ENCODE measurements at regions not wholly inside any gene's neighbourhood (a gene's known extent, or its start where the extent isn't known, plus 50 kb on each side); places are given as distances from the start of the nearest gene placed in this dataset.

DNA sequence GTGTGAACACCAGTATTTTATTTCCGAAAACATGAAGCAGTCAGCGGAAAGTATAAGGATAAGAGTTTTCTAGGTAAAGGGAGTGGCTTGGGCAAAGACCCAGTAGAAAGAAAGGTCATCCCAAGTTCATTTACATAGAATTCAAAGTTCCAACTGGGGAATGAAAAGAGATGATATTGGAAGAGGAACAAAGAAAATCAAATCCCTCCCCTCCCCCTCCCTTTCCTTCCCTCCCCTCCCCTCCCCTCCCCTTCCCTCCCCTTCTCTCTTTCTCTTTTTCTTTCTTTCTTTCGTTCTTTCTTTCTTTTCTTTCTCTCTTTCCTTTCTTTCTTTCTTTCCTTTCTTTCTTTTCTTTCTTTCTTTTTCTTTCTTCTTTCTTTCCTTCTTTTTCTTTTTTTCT is 675.7 kb upstream of the NRXN1 start:
- ChIA-PET POLR2A (no interaction called here), CTCF (no interaction called here)
- no peaks in the 10 kb centered on the region for H3K4me1 ChIP-seq (ENCODE audit: control insufficient read depth in 1 of 2, extremely low read depth in 1 of 2, insufficient read depth in 2 of 2, low read length in 2 of 2)
- no peak for ATAC-seq (replicated peaks in 1 of 4)
- H3K4me3 Mint-ChIP-seq: no peak overlapping the region
- no peaks in the 10 kb centered on the region for H3K36me3 Mint-ChIP-seq
- H3K27ac ChIP-seq (ENCODE audit: low read length): no peak overlapping the region
- H3K27me3 ChIP-seq (replicated peaks in 1 of 2; ENCODE audit: control insufficient read depth in 2 of 2, extremely low read depth in 1 of 2, insufficient read depth in 2 of 2, low read length in 1 of 2): no peaks in the 10 kb centered on the region
- no peaks in the 10 kb centered on the region for H3K36me3 ChIP-seq (ENCODE audit: control insufficient read depth in 2 of 2, extremely low read depth in 1 of 2, insufficient read depth in 1 of 2, low read length in 1 of 2)
- 82% methylated on average over 3 of the region's 3 CpGs for WGBS (ENCODE audit: insufficient coverage)
- no peak overlapping the region for H3K27ac Mint-ChIP-seq
- no peak for DNase-seq
- H3K27me3 Mint-ChIP-seq: no peaks in the 10 kb centered on the region
- H3K4me1 Mint-ChIP-seq: no peaks in the 10 kb centered on the region
- H3K9me3 Mint-ChIP-seq: peaks cover 17 to 21% (median 19%) of the 10 kb centered on the region in 3 donors
- no peak overlapping the region for H3K4me3 ChIP-seq (ENCODE audit: control insufficient read depth in 1 of 2, extremely low read depth in 1 of 2, low read length in 1 of 2)
- no peaks in the 10 kb centered on the region for H3K9me3 ChIP-seq

- no peak overlapping the region for H3K27ac Mint-ChIP-seq
- H3K36me3 ChIP-seq (ENCODE audit: control insufficient read depth in 2 of 2, extremely low read depth in 1 of 2, insufficient read depth in 1 of 2, low read length in 1 of 2): no peaks in the 10 kb centered on the region
- H3K4me3 Mint-ChIP-seq: no peak overlapping the region
- H3K4me3 ChIP-seq (ENCODE audit: control insufficient read depth in 1 of 2, extremely low read depth in 1 of 2, low read length in 1 of 2): no peak overlapping the region
- H3K4me1 ChIP-seq (ENCODE audit: control insufficient read depth in 1 of 2, extremely low read depth in 1 of 2, insufficient read depth in 2 of 2, low read length in 2 of 2): no peaks in the 10 kb centered on the region
- ChIA-PET CTCF (no interaction called here), POLR2A (no interaction called here)
- no CpG with 5 or more reads among the region's 3 CpGs for WGBS (ENCODE audit: insufficient coverage)
- no peaks in the 10 kb centered on the region for H3K9me3 ChIP-seq
- H3K27me3 ChIP-seq (replicated peaks in 1 of 2; ENCODE audit: control insufficient read depth in 2 of 2, extremely low read depth in 1 of 2, insufficient read depth in 2 of 2, low read length in 1 of 2): no peaks in the 10 kb centered on the region
- no peaks in the 10 kb centered on the region for H3K36me3 Mint-ChIP-seq
- no peaks in the 10 kb centered on the region for H3K4me1 Mint-ChIP-seq
- no peak for DNase-seq
- no peak overlapping the region for H3K27ac ChIP-seq (ENCODE audit: low read length)
- ATAC-seq (replicated peaks in 1 of 4): no peak
- peaks cover 12 to 19% (median 17%) of the 10 kb centered on the region in 3 donors for H3K9me3 Mint-ChIP-seq
- H3K27me3 Mint-ChIP-seq: no peaks in the 10 kb centered on the region
Measured at GRCh38 chr2:51706220-51706619, 674.3 kb upstream of the NRXN1 start.

- H3K4me1 ChIP-seq (ENCODE audit: control insufficient read depth in 1 of 2, extremely low read depth in 1 of 2, insufficient read depth in 2 of 2, low read length in 2 of 2): no peaks in the 10 kb centered on the region
- Mint-ChIP-seq H3K36me3 (no peaks in the 10 kb centered on the region), H3K4me3 (no peak overlapping the region), H3K27ac (no peak overlapping the region), H3K27me3 (no peaks in the 10 kb centered on the region), H3K4me1 (no peaks in the 10 kb centered on the region), H3K9me3 (peaks cover 8 to 19% (median 17%) of the 10 kb centered on the region in 3 donors)
- H3K9me3 ChIP-seq: no peaks in the 10 kb centered on the region
- no peaks in the 10 kb centered on the region for H3K36me3 ChIP-seq (ENCODE audit: control insufficient read depth in 2 of 2, extremely low read depth in 1 of 2, insufficient read depth in 1 of 2, low read length in 1 of 2)
- POLR2A ChIA-PET: no interaction called here
- CTCF ChIA-PET: no interaction called here
- no peak overlapping the region for H3K27ac ChIP-seq (ENCODE audit: low read length)
- no peak overlapping the region for H3K4me3 ChIP-seq (ENCODE audit: control insufficient read depth in 1 of 2, extremely low read depth in 1 of 2, low read length in 1 of 2)
- DNase-seq (no peak), ATAC-seq (replicated peaks in 1 of 4) (no peak)
- WGBS (ENCODE audit: insufficient coverage): no CpG with 5 or more reads among the region's 1 CpG
- no peaks in the 10 kb centered on the region for H3K27me3 ChIP-seq (replicated peaks in 1 of 2; ENCODE audit: control insufficient read depth in 2 of 2, extremely low read depth in 1 of 2, insufficient read depth in 2 of 2, low read length in 1 of 2)
Measured at GRCh38 chr2:51705417-51705816, 673.5 kb upstream of the NRXN1 start.

- H3K4me1 ChIP-seq (ENCODE audit: control insufficient read depth in 1 of 2, extremely low read depth in 1 of 2, insufficient read depth in 2 of 2, low read length in 2 of 2): no peaks in the 10 kb centered on the region
- H3K9me3 ChIP-seq: no peaks in the 10 kb centered on the region
- no peaks in the 10 kb centered on the region for H3K36me3 ChIP-seq (ENCODE audit: control insufficient read depth in 2 of 2, extremely low read depth in 1 of 2, insufficient read depth in 1 of 2, low read length in 1 of 2)
- H3K27ac ChIP-seq (ENCODE audit: low read length): no peak overlapping the region
- ATAC-seq (replicated peaks in 1 of 4) (no peak), DNase-seq (no peak)
- Mint-ChIP-seq H3K9me3 (peaks cover 4 to 10% (median 6%) of the 10 kb centered on the region in 3 donors), H3K36me3 (no peaks in the 10 kb centered on the region), H3K4me1 (no peaks in the 10 kb centered on the region), H3K27me3 (no peaks in the 10 kb centered on the region), H3K4me3 (no peak overlapping the region), H3K27ac (no peak overlapping the region)
- ChIA-PET POLR2A (no interaction called here), CTCF (interaction anchor here in 1 of 2 donors (0.6 kb wide), 1 partner anchor 520 kb away, joined by 3 read pairs; no protein-coding TSS in a partner anchor)
- H3K27me3 ChIP-seq (replicated peaks in 1 of 2; ENCODE audit: control insufficient read depth in 2 of 2, extremely low read depth in 1 of 2, insufficient read depth in 2 of 2, low read length in 1 of 2): no peaks in the 10 kb centered on the region
- WGBS (ENCODE audit: insufficient coverage): no CpG with 5 or more reads among the region's 3 CpGs
- no peak overlapping the region for H3K4me3 ChIP-seq (ENCODE audit: control insufficient read depth in 1 of 2, extremely low read depth in 1 of 2, low read length in 1 of 2)
Measured at GRCh38 chr2:51698021-51698420, 666.1 kb upstream of the NRXN1 start.

DNA sequence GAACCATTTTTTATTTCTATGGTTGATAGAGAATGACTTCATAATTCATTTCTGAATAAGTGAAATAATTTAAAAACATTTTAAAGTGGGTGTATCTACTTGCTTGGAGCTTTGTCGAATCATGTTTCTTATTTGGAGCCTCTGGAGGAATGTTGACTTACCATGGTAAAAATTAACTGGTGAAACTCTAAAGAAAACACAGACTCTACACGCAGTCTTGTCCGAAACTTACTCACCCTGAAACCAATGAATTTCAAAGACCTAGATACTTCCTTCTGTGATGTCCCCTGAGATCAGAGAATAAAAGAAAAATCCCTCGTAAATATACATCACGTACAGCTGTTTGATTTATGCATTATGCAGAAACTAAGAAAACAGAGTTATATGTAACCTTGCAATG is 665.2 kb upstream of the NRXN1 start:
- no peak overlapping the region for H3K27ac ChIP-seq (ENCODE audit: low read length)
- no peaks in the 10 kb centered on the region for H3K9me3 ChIP-seq
- H3K4me3 Mint-ChIP-seq: no peak overlapping the region
- H3K4me1 Mint-ChIP-seq: no peaks in the 10 kb centered on the region
- POLR2A ChIA-PET: no interaction called here
- DNase-seq: no peak
- H3K36me3 Mint-ChIP-seq: no peaks in the 10 kb centered on the region
- H3K9me3 Mint-ChIP-seq: peaks cover 7 to 10% (median 7%) of the 10 kb centered on the region in 3 donors
- no peak overlapping the region for H3K4me3 ChIP-seq (ENCODE audit: control insufficient read depth in 1 of 2, extremely low read depth in 1 of 2, low read length in 1 of 2)
- H3K4me1 ChIP-seq (ENCODE audit: control insufficient read depth in 1 of 2, extremely low read depth in 1 of 2, insufficient read depth in 2 of 2, low read length in 2 of 2): no peaks in the 10 kb centered on the region
- CTCF ChIA-PET: no interaction called here
- H3K27me3 Mint-ChIP-seq: no peaks in the 10 kb centered on the region
- WGBS (ENCODE audit: insufficient coverage): no CpG with 5 or more reads among the region's 5 CpGs
- H3K27me3 ChIP-seq (replicated peaks in 1 of 2; ENCODE audit: control insufficient read depth in 2 of 2, extremely low read depth in 1 of 2, insufficient read depth in 2 of 2, low read length in 1 of 2): no peaks in the 10 kb centered on the region
- no peak overlapping the region for H3K27ac Mint-ChIP-seq
- H3K36me3 ChIP-seq (ENCODE audit: control insufficient read depth in 2 of 2, extremely low read depth in 1 of 2, insufficient read depth in 1 of 2, low read length in 1 of 2): no peaks in the 10 kb centered on the region
- ATAC-seq (replicated peaks in 1 of 4): no peak

DNA sequence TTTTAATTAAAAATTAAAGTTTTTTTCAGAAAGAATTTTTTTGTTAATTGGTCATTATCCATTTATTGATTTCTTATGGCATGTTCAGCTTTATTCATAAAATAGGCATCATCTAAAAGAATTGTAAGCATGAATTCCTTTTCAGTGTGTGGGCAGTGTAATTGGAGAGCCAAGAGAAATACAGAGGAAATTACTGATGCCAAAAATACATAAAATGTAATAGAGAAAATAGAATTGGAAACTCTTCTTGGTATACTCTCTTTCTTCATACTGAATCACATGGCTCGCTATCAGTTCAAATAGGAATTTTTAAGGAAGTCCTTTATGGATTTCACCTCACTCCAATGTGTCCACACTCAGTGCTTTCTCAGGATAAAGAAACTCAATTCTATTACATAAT is 663.6 kb upstream of the NRXN1 start:
- no peak overlapping the region for H3K27ac Mint-ChIP-seq
- no CpG with 5 or more reads among the region's 1 CpG for WGBS (ENCODE audit: insufficient coverage)
- no peaks in the 10 kb centered on the region for H3K27me3 Mint-ChIP-seq
- ChIA-PET POLR2A (no interaction called here), CTCF (no interaction called here)
- ATAC-seq (replicated peaks in 1 of 4): no peak
- H3K4me3 ChIP-seq (ENCODE audit: control insufficient read depth in 1 of 2, extremely low read depth in 1 of 2, low read length in 1 of 2): no peak overlapping the region
- no peak overlapping the region for H3K4me3 Mint-ChIP-seq
- H3K9me3 ChIP-seq: no peaks in the 10 kb centered on the region
- H3K27ac ChIP-seq (ENCODE audit: low read length): no peak overlapping the region
- H3K9me3 Mint-ChIP-seq: peaks cover 7 to 10% (median 9%) of the 10 kb centered on the region in 3 donors
- H3K36me3 ChIP-seq (ENCODE audit: control insufficient read depth in 2 of 2, extremely low read depth in 1 of 2, insufficient read depth in 1 of 2, low read length in 1 of 2): no peaks in the 10 kb centered on the region
- no peaks in the 10 kb centered on the region for H3K27me3 ChIP-seq (replicated peaks in 1 of 2; ENCODE audit: control insufficient read depth in 2 of 2, extremely low read depth in 1 of 2, insufficient read depth in 2 of 2, low read length in 1 of 2)
- H3K36me3 Mint-ChIP-seq: no peaks in the 10 kb centered on the region
- DNase-seq: no peak
- no peaks in the 10 kb centered on the region for H3K4me1 Mint-ChIP-seq
- no peaks in the 10 kb centered on the region for H3K4me1 ChIP-seq (ENCODE audit: control insufficient read depth in 1 of 2, extremely low read depth in 1 of 2, insufficient read depth in 2 of 2, low read length in 2 of 2)

DNA sequence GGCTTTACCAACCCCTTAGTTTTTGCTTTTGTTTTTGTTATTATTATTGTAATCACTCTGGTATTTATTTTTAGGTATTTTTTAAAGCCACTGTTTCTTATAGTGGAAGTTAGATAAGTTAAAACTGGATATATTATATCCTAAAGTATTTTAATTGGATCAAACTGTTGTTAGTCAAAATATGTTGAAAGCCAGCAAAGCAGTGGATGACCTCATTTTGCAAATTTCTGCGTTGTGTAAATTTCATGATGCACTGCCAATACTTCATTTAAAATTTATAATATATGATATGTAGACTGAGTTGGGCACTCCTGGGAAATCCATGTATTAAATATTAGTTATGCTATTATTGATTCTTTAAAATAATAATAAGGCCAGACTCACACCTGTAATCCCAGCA is 661.7 kb upstream of the NRXN1 start:
- no peaks in the 10 kb centered on the region for H3K9me3 ChIP-seq
- no peaks in the 10 kb centered on the region for H3K4me1 ChIP-seq (ENCODE audit: control insufficient read depth in 1 of 2, extremely low read depth in 1 of 2, insufficient read depth in 2 of 2, low read length in 2 of 2)
- Mint-ChIP-seq H3K27me3 (no peaks in the 10 kb centered on the region), H3K36me3 (no peaks in the 10 kb centered on the region), H3K4me1 (no peaks in the 10 kb centered on the region), H3K4me3 (no peak overlapping the region), H3K27ac (no peak overlapping the region), H3K9me3 (peaks cover 7 to 9% (median 7%) of the 10 kb centered on the region in 3 donors)
- POLR2A ChIA-PET: no interaction called here
- ATAC-seq (replicated peaks in 1 of 4): no peak
- no peak for DNase-seq
- no peak overlapping the region for H3K4me3 ChIP-seq (ENCODE audit: control insufficient read depth in 1 of 2, extremely low read depth in 1 of 2, low read length in 1 of 2)
- CTCF ChIA-PET: no interaction called here
- H3K27ac ChIP-seq (ENCODE audit: low read length): no peak overlapping the region
- WGBS (ENCODE audit: insufficient coverage): no CpG with 5 or more reads among the region's 1 CpG
- H3K36me3 ChIP-seq (ENCODE audit: control insufficient read depth in 2 of 2, extremely low read depth in 1 of 2, insufficient read depth in 1 of 2, low read length in 1 of 2): no peaks in the 10 kb centered on the region
- no peaks in the 10 kb centered on the region for H3K27me3 ChIP-seq (replicated peaks in 1 of 2; ENCODE audit: control insufficient read depth in 2 of 2, extremely low read depth in 1 of 2, insufficient read depth in 2 of 2, low read length in 1 of 2)
